GM12873 (cell line): ENCODE measurements at regions not wholly inside any gene's neighbourhood (a gene's known extent, or its start where the extent isn't known, plus 50 kb on each side); places are given as distances from the start of the nearest gene placed in this dataset.
A peak's percentile ranks its signal among the peaks of the same experiment; 100 is the strongest.

ENCODE experiments used
- TF ChIP-seq, protein P1 (sequence below): IDR thresholded peaks from 2 replicates; pipeline ENCODE4 v1.5.1; 2012; ENCODE audit warnings: low read depth, mild to moderate bottlenecking, moderate library complexity, low read length, control low read depth; ENCODE audit not compliant: insufficient read depth; ENCODE audit errors: missing control alignments

DNA sequence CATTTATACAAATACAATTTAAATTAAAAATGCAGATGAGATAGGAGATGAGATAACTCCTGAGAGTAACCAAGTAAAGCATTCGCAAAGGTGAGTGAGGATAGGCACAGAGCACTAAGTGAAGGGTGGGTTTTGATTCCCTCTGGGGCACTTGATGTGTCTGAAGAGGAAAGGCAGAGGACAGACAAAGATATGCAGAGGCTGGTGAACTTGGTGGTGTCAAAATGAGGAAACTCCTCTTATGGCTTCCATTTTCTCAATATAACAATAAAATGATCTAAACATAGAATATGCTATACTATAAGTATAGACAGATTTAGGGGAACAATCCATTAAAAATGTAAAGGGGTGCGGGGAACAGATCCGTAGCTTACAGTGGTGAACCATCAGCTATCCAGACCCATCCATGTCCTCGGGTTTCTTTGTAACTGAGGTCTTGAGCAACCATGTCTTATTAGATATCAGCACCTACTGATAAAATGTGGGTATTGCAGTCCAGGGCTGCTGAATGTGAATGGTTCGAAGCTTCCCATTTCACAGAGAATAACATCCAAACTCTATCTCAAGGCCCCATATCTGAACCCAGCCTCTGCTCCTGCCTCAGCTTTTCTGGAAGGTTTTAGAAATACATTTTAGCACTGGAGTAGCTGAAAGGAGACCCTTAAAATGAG lies 73.9 kb upstream of the SLC10A2 start:
- TF ChIP-seq, protein P1, sequence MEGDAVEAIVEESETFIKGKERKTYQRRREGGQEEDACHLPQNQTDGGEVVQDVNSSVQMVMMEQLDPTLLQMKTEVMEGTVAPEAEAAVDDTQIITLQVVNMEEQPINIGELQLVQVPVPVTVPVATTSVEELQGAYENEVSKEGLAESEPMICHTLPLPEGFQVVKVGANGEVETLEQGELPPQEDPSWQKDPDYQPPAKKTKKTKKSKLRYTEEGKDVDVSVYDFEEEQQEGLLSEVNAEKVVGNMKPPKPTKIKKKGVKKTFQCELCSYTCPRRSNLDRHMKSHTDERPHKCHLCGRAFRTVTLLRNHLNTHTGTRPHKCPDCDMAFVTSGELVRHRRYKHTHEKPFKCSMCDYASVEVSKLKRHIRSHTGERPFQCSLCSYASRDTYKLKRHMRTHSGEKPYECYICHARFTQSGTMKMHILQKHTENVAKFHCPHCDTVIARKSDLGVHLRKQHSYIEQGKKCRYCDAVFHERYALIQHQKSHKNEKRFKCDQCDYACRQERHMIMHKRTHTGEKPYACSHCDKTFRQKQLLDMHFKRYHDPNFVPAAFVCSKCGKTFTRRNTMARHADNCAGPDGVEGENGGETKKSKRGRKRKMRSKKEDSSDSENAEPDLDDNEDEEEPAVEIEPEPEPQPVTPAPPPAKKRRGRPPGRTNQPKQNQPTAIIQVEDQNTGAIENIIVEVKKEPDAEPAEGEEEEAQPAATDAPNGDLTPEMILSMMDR, result peak; percentile 82

DNA sequence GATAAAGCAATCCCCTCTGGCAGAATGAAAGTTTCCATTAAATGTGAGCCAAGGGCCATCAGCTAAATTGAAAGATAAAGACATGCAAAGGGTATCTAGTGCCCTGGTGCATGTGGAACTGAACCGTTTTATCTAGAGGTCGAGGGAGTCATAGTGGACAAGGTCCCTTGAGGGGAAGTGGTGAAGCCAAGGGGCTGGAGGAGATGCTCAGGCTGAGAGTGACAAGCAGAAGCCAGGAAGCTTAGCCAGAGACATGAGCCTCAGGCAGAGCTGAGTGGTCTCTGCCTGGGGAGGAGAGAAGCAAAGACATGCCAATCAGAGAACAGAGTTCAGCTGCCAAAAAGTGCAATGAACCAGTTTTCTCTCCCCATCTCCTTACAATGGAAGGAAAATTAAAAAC lies 68.1 kb upstream of the SLC10A2 start:
- TF ChIP-seq, protein P1, result no peak

DNA sequence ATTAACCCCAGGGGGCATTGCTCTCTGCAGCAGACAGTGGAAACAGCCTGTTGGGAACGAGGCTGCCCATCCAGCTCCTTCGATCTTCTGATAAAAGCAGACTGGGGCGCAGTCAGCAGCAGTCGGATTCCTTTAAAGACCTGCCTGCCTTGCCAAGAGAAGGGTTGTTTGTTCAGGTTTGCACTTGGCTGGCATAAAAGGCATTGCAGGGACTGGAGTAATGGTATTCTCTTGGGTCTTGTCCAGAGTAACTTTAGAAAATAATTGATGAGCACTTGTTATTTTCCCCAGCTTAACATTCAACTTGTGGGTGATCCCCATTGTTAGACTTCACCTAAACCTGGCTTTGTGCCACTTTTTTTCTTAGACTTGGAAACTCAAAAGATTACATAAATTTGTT lies 67.3 kb upstream of the SLC10A2 start:
- TF ChIP-seq, protein P1, result no peak

GRCh38 chr13:103130681-103131210 lies 64.5 kb upstream of the SLC10A2 start:
- TF ChIP-seq, protein P1, result no peak

GRCh38 chr13:103130146-103130545 lies 63.9 kb upstream of the SLC10A2 start:
- TF ChIP-seq, protein P1, result no peak
